ENCODE measurements at regions not wholly inside any gene's neighbourhood (a gene's known extent, or its start where the extent isn't known, plus 50 kb on each side); places are given as distances from the start of the nearest gene placed in this dataset.

DNA sequence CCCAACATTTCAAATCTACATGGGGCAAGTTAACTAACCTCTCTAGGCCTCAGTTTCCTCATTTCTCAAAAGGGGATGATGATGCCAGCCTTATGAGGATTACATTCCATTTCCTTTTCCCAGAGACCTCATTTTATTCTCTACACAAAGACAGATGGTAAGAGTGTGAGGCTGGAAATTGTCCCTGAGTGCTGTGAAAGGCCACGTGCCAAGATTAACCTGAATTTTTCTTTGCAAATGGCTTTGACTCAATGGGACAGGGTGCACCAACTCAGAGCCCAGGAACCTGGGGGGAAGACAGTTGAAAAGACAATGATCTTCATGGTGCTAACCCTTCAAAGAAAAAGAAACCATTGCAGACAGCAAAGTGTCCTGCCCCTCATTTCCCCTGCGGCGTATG is 332.8 kb downstream of the TMEM114 start:
- Histone ChIP-seq H3K27me3 (ENCODE audit: control insufficient read depth, insufficient read depth, low read length) (no peaks in the 10 kb centered on the region), H3K36me3 (ENCODE audit: control insufficient read depth, low read depth, low read length) (no peaks in the 10 kb centered on the region), H3K9me3 (ENCODE audit: control insufficient read depth, low read depth, low read length) (no peaks in the 10 kb centered on the region), H3K4me3 (ENCODE audit: low read length) (no peak overlapping the region), H3K4me1 (ENCODE audit: control insufficient read depth, low read depth, low read length) (peaks cover 14% of the 10 kb centered on the region), H3K9ac (ENCODE audit: low read length) (no peak overlapping the region), H3K27ac (ENCODE audit: low read length) (no peak overlapping the region)

DNA sequence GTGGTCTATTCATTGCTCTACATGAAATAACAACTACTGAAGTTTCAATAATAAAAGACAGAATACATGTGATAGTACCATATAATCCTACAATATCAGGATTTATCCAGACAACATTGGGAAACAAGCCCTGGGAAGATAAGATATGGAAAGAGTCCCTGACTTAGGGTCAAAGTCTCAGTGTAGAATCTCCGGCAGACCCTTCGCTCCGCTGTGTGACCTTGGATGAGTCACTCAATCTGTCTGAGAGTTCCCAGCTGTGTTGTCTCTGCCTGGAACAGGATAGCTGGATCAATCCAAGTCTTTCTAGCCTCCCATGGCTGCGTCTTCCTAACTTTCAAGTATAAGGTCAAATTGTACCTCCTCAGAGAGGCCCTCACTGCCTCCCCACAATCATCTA is 335.9 kb downstream of the TMEM114 start:
- Histone ChIP-seq H3K27me3 (ENCODE audit: control insufficient read depth, insufficient read depth, low read length) (no peaks in the 10 kb centered on the region), H3K4me1 (ENCODE audit: control insufficient read depth, low read depth, low read length) (peaks cover 14% of the 10 kb centered on the region)

DNA sequence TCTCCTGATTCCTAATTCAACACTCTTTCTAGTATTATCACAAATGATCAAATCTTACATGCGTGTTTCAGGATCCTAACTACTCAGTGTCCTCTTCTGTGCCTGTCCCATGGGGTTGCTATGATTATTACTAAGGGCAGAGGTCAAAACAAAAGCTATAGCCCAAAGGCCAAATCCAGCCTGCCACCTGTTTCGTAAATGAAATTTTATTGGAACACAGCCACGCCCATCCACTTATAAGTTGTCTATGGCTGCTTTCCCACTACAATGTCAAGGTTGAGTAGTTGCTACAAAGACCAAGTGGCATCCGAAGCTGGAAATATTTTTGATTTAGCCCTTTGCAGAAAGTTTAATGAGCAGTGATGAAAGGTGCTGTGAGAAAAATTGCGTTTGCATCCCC is 336.6 kb downstream of the TMEM114 start:
- Histone ChIP-seq H3K9me3 (ENCODE audit: control insufficient read depth, low read depth, low read length) (no peaks in the 10 kb centered on the region), H3K27ac (ENCODE audit: low read length) (no peak overlapping the region), H3K4me3 (ENCODE audit: low read length) (no peak overlapping the region), H3K9ac (ENCODE audit: low read length) (no peak overlapping the region), H3K4me1 (ENCODE audit: control insufficient read depth, low read depth, low read length) (peaks cover 7% of the 10 kb centered on the region), H3K36me3 (ENCODE audit: control insufficient read depth, low read depth, low read length) (no peaks in the 10 kb centered on the region), H3K27me3 (ENCODE audit: control insufficient read depth, insufficient read depth, low read length) (no peaks in the 10 kb centered on the region)

More for the DNA sequence above, 335.9 kb downstream of the TMEM114 start:
- no peaks in the 10 kb centered on the region for H3K9me3 ChIP-seq (ENCODE audit: control insufficient read depth, low read depth, low read length)
- no peak overlapping the region for H3K27ac ChIP-seq (ENCODE audit: low read length)
- no peaks in the 10 kb centered on the region for H3K36me3 ChIP-seq (ENCODE audit: control insufficient read depth, low read depth, low read length)
- no peak overlapping the region for H3K4me3 ChIP-seq (ENCODE audit: low read length)
- no peak overlapping the region for H3K9ac ChIP-seq (ENCODE audit: low read length)

DNA sequence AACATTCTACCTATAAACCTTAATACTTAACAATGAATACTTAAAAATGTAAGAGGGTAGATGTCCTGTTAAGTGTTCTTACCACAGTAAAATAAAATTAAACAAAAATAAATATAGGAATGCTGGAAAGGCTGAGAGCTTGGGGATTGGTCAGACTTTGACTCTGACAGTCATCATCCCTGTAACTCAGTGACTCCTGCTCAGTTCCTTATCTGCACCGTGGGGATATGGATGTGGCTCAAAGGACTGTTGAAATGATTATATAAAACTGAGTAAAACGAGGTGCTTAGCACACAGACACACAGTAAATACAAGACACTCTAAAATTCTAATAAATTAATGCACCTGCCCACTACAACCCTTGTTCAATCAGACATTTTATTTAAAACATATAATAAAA is 338.6 kb downstream of the TMEM114 start:
- no peak overlapping the region for H3K9ac ChIP-seq (ENCODE audit: low read length)
- H3K27me3 ChIP-seq (ENCODE audit: control insufficient read depth, insufficient read depth, low read length) = no peaks in the 10 kb centered on the region
- no peaks in the 10 kb centered on the region for H3K9me3 ChIP-seq (ENCODE audit: control insufficient read depth, low read depth, low read length)
- H3K36me3 ChIP-seq (ENCODE audit: control insufficient read depth, low read depth, low read length) = no peaks in the 10 kb centered on the region
- no peak overlapping the region for H3K4me3 ChIP-seq (ENCODE audit: low read length)
- no peaks in the 10 kb centered on the region for H3K4me1 ChIP-seq (ENCODE audit: control insufficient read depth, low read depth, low read length)
- no peak overlapping the region for H3K27ac ChIP-seq (ENCODE audit: low read length)

DNA sequence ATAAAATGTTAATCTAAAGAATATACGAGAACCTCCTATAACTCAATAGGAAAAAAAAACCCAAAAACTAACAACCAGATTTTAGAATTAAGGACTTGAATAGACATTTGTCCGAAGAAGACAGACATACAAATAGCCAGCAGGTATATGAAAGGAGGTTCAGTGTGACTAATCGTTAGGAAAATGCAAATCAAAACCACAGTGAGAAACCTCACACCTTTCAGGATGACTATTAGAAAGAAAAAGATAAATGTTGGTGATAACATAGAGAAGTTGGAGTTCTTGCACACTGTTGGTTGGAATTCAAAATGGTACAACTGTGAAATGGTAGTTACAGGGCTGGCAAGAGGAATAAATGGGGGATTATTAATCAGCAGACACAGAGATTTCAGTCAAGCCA is 339.0 kb downstream of the TMEM114 start:
- Histone ChIP-seq H3K36me3 (ENCODE audit: control insufficient read depth, low read depth, low read length) (no peaks in the 10 kb centered on the region), H3K4me1 (ENCODE audit: control insufficient read depth, low read depth, low read length) (no peaks in the 10 kb centered on the region), H3K4me3 (ENCODE audit: low read length) (no peak overlapping the region), H3K27me3 (ENCODE audit: control insufficient read depth, insufficient read depth, low read length) (no peaks in the 10 kb centered on the region), H3K9me3 (ENCODE audit: control insufficient read depth, low read depth, low read length) (no peaks in the 10 kb centered on the region), H3K9ac (ENCODE audit: low read length) (no peak overlapping the region), H3K27ac (ENCODE audit: low read length) (no peak overlapping the region)

DNA sequence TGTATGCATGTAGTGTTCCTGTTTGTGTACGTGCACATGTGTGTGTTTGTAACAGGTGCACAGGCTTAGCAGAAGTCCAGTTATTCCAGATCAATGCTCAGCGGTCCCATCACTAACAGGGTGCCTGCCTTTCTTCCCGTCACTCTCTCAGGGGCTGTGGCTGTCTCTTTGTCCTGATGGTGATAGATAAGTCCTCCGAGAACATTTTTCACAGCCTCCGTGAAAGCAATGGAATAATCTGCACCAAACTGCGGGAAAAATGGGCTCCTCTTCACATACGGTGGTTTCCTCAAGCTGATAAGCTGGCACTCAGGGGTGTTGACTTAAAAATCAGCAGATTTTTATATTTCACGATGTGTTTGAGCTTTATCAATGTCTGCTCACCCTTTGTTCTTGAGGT is 342.3 kb downstream of the TMEM114 start:
- Histone ChIP-seq H3K4me1 (ENCODE audit: control insufficient read depth, low read depth, low read length) (no peaks in the 10 kb centered on the region), H3K9me3 (ENCODE audit: control insufficient read depth, low read depth, low read length) (no peaks in the 10 kb centered on the region), H3K4me3 (ENCODE audit: low read length) (no peak overlapping the region), H3K27me3 (ENCODE audit: control insufficient read depth, insufficient read depth, low read length) (no peaks in the 10 kb centered on the region), H3K36me3 (ENCODE audit: control insufficient read depth, low read depth, low read length) (no peaks in the 10 kb centered on the region), H3K9ac (ENCODE audit: low read length) (no peak overlapping the region), H3K27ac (ENCODE audit: low read length) (no peak overlapping the region)

DNA sequence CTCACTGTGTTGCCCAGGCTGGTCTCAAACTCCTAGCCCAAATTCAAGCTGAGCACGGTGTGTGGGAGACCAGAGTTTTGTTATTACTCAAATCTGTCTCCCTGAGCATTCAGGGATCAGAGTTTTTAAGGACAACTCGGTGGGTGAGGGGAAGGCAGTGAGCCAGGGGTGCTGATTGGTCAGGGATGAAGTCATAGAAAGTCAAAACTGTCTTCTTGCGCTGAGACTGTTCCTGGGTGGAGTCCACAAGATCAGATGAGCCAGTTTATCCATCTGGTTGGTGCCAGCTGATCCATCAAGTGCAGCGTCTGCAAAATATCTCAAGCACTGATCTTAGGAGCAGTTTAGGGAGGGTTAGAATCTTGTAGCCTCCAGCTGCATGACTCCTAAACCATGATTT is 346.3 kb downstream of the TMEM114 start:
- no peaks in the 10 kb centered on the region for H3K4me1 ChIP-seq (ENCODE audit: control insufficient read depth, low read depth, low read length)
- H3K9ac ChIP-seq (ENCODE audit: low read length) = no peak overlapping the region
- no peak overlapping the region for H3K4me3 ChIP-seq (ENCODE audit: low read length)
- H3K9me3 ChIP-seq (ENCODE audit: control insufficient read depth, low read depth, low read length) = no peaks in the 10 kb centered on the region
- no peaks in the 10 kb centered on the region for H3K36me3 ChIP-seq (ENCODE audit: control insufficient read depth, low read depth, low read length)
- H3K27ac ChIP-seq (ENCODE audit: low read length) = no peak overlapping the region
- H3K27me3 ChIP-seq (ENCODE audit: control insufficient read depth, insufficient read depth, low read length) = no peaks in the 10 kb centered on the region

DNA sequence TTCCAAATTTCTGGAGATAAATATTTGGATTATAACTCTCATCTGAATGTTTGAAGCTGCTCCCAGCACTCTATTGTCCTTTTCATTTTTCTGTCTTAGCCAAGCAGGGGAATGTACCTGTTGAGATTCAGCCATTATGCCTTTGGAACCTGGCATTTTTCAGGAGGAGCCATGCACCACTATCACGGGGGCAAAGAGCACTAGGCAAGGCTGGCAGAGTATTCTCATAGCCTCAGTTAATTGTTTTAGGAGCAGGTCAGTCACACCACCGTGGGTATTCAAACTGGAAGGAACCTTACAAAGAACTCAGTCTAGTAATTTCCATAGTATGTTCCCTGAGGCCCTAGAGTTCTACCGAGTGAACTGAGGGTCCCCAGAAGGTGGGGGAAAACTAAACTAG is 348.9 kb downstream of the TMEM114 start:
- H3K4me3 ChIP-seq (ENCODE audit: low read length) = no peak overlapping the region
- H3K27me3 ChIP-seq (ENCODE audit: control insufficient read depth, insufficient read depth, low read length) = no peaks in the 10 kb centered on the region

DNA sequence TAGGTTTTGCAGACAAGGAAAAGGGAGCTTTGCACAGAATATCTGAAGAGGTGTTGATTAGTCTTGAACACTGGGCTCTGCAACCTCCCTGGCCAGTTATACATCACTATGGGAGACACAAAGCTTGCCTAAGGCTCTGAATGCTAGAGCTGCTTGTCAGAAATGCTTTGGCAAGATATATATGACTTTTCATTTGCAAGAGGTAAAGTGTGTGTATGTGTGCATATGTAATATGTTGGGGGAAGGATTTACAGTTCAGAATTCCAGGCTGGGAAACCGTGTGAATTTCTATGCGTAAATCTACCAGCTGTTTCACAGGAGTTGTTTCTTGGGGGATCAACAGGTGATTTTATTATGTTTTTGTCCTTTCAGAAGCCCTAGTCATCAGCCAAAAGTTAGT is 350.9 kb downstream of the TMEM114 start:
- Histone ChIP-seq H3K27me3 (ENCODE audit: control insufficient read depth, insufficient read depth, low read length) (no peaks in the 10 kb centered on the region), H3K4me1 (ENCODE audit: control insufficient read depth, low read depth, low read length) (no peaks in the 10 kb centered on the region), H3K27ac (ENCODE audit: low read length) (no peak overlapping the region), H3K9me3 (ENCODE audit: control insufficient read depth, low read depth, low read length) (no peaks in the 10 kb centered on the region), H3K36me3 (ENCODE audit: control insufficient read depth, low read depth, low read length) (no peaks in the 10 kb centered on the region), H3K9ac (ENCODE audit: low read length) (no peak overlapping the region), H3K4me3 (ENCODE audit: low read length) (no peak overlapping the region)

More for the DNA sequence above, 348.9 kb downstream of the TMEM114 start:
- Histone ChIP-seq H3K4me1 (ENCODE audit: control insufficient read depth, low read depth, low read length) (no peaks in the 10 kb centered on the region), H3K9ac (ENCODE audit: low read length) (no peak overlapping the region), H3K36me3 (ENCODE audit: control insufficient read depth, low read depth, low read length) (no peaks in the 10 kb centered on the region), H3K27ac (ENCODE audit: low read length) (no peak overlapping the region), H3K9me3 (ENCODE audit: control insufficient read depth, low read depth, low read length) (no peaks in the 10 kb centered on the region)

DNA sequence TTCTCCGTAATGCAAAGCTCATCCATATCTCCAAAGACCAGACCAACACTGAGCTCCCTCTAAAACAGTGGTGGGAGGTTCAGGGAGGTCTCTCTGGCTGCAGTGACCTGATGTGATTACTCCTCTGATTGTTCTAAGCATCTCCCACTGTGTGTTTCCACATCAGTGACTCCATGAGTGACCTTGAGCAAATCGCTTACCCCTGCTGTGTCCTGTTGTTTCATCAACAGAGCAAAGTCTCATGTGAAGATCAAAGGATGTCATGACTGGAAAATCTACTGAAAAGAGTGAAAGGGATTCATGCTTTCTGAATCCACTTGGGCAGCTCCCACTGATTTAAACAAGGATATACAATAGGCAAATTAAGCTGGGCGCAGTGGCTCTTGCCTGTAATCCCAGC is 352.9 kb downstream of the TMEM114 start:
- Histone ChIP-seq H3K9ac (ENCODE audit: low read length) (no peak overlapping the region), H3K9me3 (ENCODE audit: control insufficient read depth, low read depth, low read length) (no peaks in the 10 kb centered on the region), H3K36me3 (ENCODE audit: control insufficient read depth, low read depth, low read length) (no peaks in the 10 kb centered on the region), H3K27me3 (ENCODE audit: control insufficient read depth, insufficient read depth, low read length) (no peaks in the 10 kb centered on the region), H3K4me3 (ENCODE audit: low read length) (no peak overlapping the region), H3K27ac (ENCODE audit: low read length) (no peak overlapping the region), H3K4me1 (ENCODE audit: control insufficient read depth, low read depth, low read length) (no peaks in the 10 kb centered on the region)

DNA sequence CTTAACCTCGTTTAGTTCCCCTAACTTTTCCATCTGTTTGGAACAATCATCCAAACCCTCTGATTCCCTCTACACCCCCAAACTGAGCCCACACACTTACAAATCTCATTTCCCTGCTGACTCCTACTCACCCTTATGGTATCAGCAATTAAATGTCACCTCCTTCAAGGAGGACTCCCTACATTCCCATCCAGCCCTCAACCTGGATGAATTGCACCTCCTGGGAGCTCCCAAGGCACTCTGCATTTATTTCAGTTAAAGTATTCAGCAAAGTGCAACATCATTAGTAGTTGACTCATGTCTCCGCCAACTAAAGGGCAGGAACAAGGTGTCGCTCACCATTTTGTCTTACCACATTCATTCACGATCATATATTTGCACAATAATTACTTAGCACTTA is 353.5 kb downstream of the TMEM114 start:
- no peaks in the 10 kb centered on the region for H3K27me3 ChIP-seq (ENCODE audit: control insufficient read depth, insufficient read depth, low read length)
- no peaks in the 10 kb centered on the region for H3K4me1 ChIP-seq (ENCODE audit: control insufficient read depth, low read depth, low read length)
- H3K36me3 ChIP-seq (ENCODE audit: control insufficient read depth, low read depth, low read length) = no peaks in the 10 kb centered on the region
- no peaks in the 10 kb centered on the region for H3K9me3 ChIP-seq (ENCODE audit: control insufficient read depth, low read depth, low read length)
- no peak overlapping the region for H3K4me3 ChIP-seq (ENCODE audit: low read length)
- H3K9ac ChIP-seq (ENCODE audit: low read length) = no peak overlapping the region
- H3K27ac ChIP-seq (ENCODE audit: low read length) = no peak overlapping the region

DNA sequence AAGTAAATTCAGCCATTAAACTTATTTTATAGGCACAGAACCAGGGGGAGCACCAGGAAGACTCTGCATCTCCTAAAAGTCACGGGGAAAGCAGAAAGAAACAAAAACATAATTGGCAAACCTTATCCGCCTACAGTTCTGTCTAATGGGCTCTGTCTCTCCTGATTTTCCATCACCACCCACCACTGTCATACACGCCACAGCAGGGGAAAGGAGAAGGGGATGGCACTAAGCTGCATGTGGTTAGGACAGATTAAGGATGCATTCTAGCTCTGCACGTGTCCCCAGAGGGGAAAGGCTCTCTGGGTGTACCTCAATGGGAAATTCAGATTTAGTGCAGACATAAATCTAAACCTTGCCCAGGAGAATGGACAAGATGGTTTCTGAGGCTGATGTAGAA is 359.8 kb downstream of the TMEM114 start:
- Histone ChIP-seq H3K4me3 (ENCODE audit: low read length) (no peak overlapping the region), H3K9ac (ENCODE audit: low read length) (no peak overlapping the region), H3K9me3 (ENCODE audit: control insufficient read depth, low read depth, low read length) (no peaks in the 10 kb centered on the region), H3K36me3 (ENCODE audit: control insufficient read depth, low read depth, low read length) (no peaks in the 10 kb centered on the region), H3K4me1 (ENCODE audit: control insufficient read depth, low read depth, low read length) (peaks cover 16% of the 10 kb centered on the region), H3K27me3 (ENCODE audit: control insufficient read depth, insufficient read depth, low read length) (no peaks in the 10 kb centered on the region), H3K27ac (ENCODE audit: low read length) (no peak overlapping the region)

Measured in iPS-18a (cell line).